ENCODE measurements at regions not wholly inside any gene's neighbourhood (a gene's known extent, or its start where the extent isn't known, plus 50 kb on each side); places are given as distances from the start of the nearest gene placed in this dataset.

DNA sequence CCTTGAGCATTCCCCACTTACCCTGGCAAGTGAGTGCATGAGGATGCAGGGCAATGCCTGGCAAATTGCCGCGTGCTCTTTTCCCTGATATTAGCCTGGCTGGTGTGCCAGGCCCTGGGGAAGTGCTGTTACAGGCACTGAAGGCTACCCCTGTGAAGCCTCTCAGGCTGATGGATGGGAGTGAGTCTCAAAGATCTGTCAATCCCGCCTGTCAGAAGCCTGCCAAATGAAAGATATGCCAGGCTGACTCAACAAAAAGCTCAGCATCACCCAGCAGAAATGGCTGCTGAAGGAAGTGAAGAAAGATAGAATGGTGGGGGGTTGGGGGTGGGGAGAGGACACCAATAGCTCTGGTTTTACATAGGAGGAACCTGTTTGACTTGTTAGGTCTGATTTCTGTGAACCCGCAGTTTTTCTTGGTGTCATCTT is 112.1 kb downstream of the LACC1 start:
- CTCF ChIA-PET (ENCODE audit: low intra/inter-chr PET ratio, low total read pairs) = no interaction called here

More for the DNA sequence above, 112.1 kb downstream of the LACC1 start:
- H3K79me2 ChIP-seq (ENCODE audit: insufficient read depth, low read length) = no peaks in the 10 kb centered on the region
- H4K20me1 ChIP-seq (ENCODE audit: insufficient read depth, low read length) = no peaks in the 10 kb centered on the region
- H3K36me3 ChIP-seq (replicated peaks in 1 of 2; ENCODE audit: control insufficient read depth in 1 of 2, insufficient read depth in 2 of 2, low read length in 2 of 2) = no peaks in the 10 kb centered on the region
- no peak for DNase-seq (ENCODE audit: low spot score)
- in situ Hi-C loops (cut with HindIII; ENCODE audit: extremely low pct_ligation_motif_present, low pct_unique_long_range_greater_than_20kb) = no loop called here
- no peak overlapping the region for H3K4me2 ChIP-seq (ENCODE audit: low read depth, low read length)
- intact Hi-C loops (cut with micrococcal nuclease; ENCODE audit: unreplicated experiment) = no loop called here
- H3K4me1 ChIP-seq (ENCODE audit: insufficient read depth, low read length) = peaks cover 8% of the 10 kb centered on the region; the same call in 1 of the 2 replicates
- no peak overlapping the region for H3K4me3 ChIP-seq (replicated peaks in 1 of 3; ENCODE audit: insufficient read depth in 1 of 3, low read depth in 2 of 3, low read length in 3 of 3)
- ATAC-seq = no peak
- no peak overlapping the region for H3K9ac ChIP-seq (ENCODE audit: insufficient read depth, low read depth, low read length)
- TF ChIP-seq, protein P1, sequence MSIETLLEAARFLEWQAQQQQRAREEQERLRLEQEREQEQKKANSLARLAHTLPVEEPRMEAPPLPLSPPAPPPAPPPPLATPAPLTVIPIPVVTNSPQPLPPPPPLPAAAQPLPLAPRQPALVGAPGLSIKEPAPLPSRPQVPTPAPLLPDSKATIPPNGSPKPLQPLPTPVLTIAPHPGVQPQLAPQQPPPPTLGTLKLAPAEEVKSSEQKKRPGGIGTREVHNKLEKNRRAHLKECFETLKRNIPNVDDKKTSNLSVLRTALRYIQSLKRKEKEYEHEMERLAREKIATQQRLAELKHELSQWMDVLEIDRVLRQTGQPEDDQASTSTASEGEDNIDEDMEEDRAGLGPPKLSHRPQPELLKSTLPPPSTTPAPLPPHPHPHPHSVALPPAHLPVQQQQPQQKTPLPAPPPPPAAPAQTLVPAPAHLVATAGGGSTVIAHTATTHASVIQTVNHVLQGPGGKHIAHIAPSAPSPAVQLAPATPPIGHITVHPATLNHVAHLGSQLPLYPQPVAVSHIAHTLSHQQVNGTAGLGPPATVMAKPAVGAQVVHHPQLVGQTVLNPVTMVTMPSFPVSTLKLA (IDR thresholded peaks at IDR 0.05) = no peak
- TF ChIP-seq GLI4 (CRISPR knock-in tag; IDR thresholded peaks at IDR 0.05; ENCODE audit: borderline replicate concordance) (no peak), ZNF367 (CRISPR knock-in tag; IDR thresholded peaks at IDR 0.05; ENCODE audit: borderline replicate concordance) (no peak), ISX (CRISPR knock-in tag; conservative IDR thresholded peaks at IDR 0.05) (no peak), ZNF747 (CRISPR knock-in tag; IDR thresholded peaks at IDR 0.05; ENCODE audit: borderline replicate concordance) (no peak), ZNF713 (CRISPR knock-in tag; IDR thresholded peaks at IDR 0.05) (no peak), JUND (CRISPR knock-in tag; IDR thresholded peaks at IDR 0.05) (no peak), KLF6 (CRISPR knock-in tag; IDR thresholded peaks at IDR 0.05) (no peak), REPIN1 (CRISPR knock-in tag; IDR thresholded peaks at IDR 0.05; ENCODE audit: borderline replicate concordance, low read depth) (no peak), SNAPC2 (CRISPR knock-in tag; IDR thresholded peaks at IDR 0.05) (no peak), JDP2 (CRISPR knock-in tag; IDR thresholded peaks at IDR 0.05; ENCODE audit: borderline replicate concordance) (no peak), ZNF274 (CRISPR knock-in tag; IDR thresholded peaks at IDR 0.05) (no peak), KAT2B (IDR thresholded peaks at IDR 0.05; ENCODE audit: borderline replicate concordance, low read depth, low read length) (no peak), U2AF1 (optimal IDR thresholded peaks at IDR 0.05; ENCODE audit: low read depth, low read length) (no peak), NKX3-1 (CRISPR knock-in tag; IDR thresholded peaks at IDR 0.05) (no peak), ZNF235 (CRISPR knock-in tag; IDR thresholded peaks at IDR 0.05; ENCODE audit: borderline replicate concordance) (no peak), ZNF776 (CRISPR knock-in tag; IDR thresholded peaks at IDR 0.05) (no peak), ZBTB33 (CRISPR knock-in tag; IDR thresholded peaks at IDR 0.05) (no peak), CBX2 (IDR thresholded peaks at IDR 0.05; ENCODE audit: low read depth, low read length) (no peak), CBX2 (CRISPR knock-in tag; IDR thresholded peaks at IDR 0.05; ENCODE audit: low read depth) (no peak)
- TF ChIP-seq, protein P2, sequence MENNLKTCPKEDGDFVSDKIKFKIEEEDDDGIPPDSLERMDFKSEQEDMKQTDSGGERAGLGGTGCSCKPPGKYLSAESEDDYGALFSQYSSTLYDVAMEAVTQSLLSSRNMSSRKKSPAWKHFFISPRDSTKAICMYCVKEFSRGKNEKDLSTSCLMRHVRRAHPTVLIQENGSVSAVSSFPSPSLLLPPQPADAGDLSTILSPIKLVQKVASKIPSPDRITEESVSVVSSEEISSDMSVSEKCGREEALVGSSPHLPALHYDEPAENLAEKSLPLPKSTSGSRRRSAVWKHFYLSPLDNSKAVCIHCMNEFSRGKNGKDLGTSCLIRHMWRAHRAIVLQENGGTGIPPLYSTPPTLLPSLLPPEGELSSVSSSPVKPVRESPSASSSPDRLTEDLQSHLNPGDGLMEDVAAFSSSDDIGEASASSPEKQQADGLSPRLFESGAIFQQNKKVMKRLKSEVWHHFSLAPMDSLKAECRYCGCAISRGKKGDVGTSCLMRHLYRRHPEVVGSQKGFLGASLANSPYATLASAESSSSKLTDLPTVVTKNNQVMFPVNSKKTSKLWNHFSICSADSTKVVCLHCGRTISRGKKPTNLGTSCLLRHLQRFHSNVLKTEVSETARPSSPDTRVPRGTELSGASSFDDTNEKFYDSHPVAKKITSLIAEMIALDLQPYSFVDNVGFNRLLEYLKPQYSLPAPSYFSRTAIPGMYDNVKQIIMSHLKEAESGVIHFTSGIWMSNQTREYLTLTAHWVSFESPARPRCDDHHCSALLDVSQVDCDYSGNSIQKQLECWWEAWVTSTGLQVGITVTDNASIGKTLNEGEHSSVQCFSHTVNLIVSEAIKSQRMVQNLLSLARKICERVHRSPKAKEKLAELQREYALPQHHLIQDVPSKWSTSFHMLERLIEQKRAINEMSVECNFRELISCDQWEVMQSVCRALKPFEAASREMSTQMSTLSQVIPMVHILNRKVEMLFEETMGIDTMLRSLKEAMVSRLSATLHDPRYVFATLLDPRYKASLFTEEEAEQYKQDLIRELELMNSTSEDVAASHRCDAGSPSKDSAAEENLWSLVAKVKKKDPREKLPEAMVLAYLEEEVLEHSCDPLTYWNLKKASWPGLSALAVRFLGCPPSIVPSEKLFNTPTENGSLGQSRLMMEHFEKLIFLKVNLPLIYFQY (CRISPR knock-in tag; IDR thresholded peaks at IDR 0.05; ENCODE audit: borderline replicate concordance) = no peak
- peaks cover 9% of the 10 kb centered on the region; the same call in 1 of the 2 replicates for H3K9me3 ChIP-seq (ENCODE audit: low read length)
- BruUV-seq (replicated peaks) = no TSS peak
- 49% methylated on average over 2 of the region's 4 CpGs for WGBS (ENCODE audit: low lambda C conversion rate)
- H3K27me3 ChIP-seq (ENCODE audit: control insufficient read depth in 1 of 2, insufficient read depth in 2 of 2, low read length in 2 of 2) = no peaks in the 10 kb centered on the region; a peak in 2 of 5 replicates
- FAIRE-seq = no peak
- POLR2A ChIA-PET = interaction anchor here (0.6 kb wide), 1 partner anchor 146 kb away, joined by 3 read pairs; no protein-coding TSS in a partner anchor
- no peak overlapping the region for H3K27ac ChIP-seq (ENCODE audit: extremely low read length, insufficient read depth, low read length)
- H2AFZ ChIP-seq (ENCODE audit: low read length) = no peak overlapping the region
